Thyroid gland (tissue), 4 donors: ENCODE measurements at regions not wholly inside any gene's neighbourhood (a gene's known extent, or its start where the extent isn't known, plus 50 kb on each side); places are given as distances from the start of the nearest gene placed in this dataset.
"Not testable (repeated sequence)": the region's sequence is repeated elsewhere in the genome, so short reads cannot be mapped to it uniquely, and the experiment has no call there.

Experiments
- DNase-seq, 2 donors: peaks; one replicate each; pipeline ENCODE4 v3.0.0-alpha.2; 2019
- H3K27ac ChIP-seq, 3 donors: fragments of 200-600 bp; sonication (generic); 1 replicate in 2 of 3; 2 replicates in 1 of 3; pipeline ENCODE4 v1.5.1; 2016 to 2019; ENCODE audit warnings: mild to moderate bottlenecking in 1 of 3, moderate library complexity in 1 of 3
- H3K27me3 ChIP-seq: fragments of 200-600 bp; sonication (generic); one replicate; pipeline ENCODE4 v1.5.1; 2019
- H3K36me3 ChIP-seq, 2 donors: fragments of 200-600 bp; sonication (generic); one replicate each; pipeline ENCODE4 v1.5.1; 2016 to 2019
- H3K4me1 ChIP-seq, 2 donors: fragments of 200-600 bp; sonication (generic); one replicate each; pipeline ENCODE4 v1.5.1; 2017 to 2019
- H3K4me3 ChIP-seq, 3 donors: fragments of 200-600 bp; sonication (generic); replicated peaks in 1 of 3; 1 replicate in 2 of 3; 2 replicates in 1 of 3; pipeline ENCODE4 v1.5.1; 2016; ENCODE audit warnings: mild to moderate bottlenecking in 1 of 3
- H3K9me3 ChIP-seq: fragments of 200-600 bp; sonication (generic); one replicate; pipeline ENCODE4 v1.5.1; 2017
- POLR2A ChIP-seq, 2 donors: fragments of 450-650 bp; IDR thresholded peaks; one replicate each; pipeline ENCODE4 v1.6.1; 2017; ENCODE audit warnings: antibody characterized with exemption in 2 of 2, mild to moderate bottlenecking in 2 of 2, moderate library complexity in 1 of 2
- WGBS, 2 donors: methylation state at CpG; one replicate each; pipeline ENCODE4 v1.1.5; 2017; 5-methylcytosine and 5-hydroxymethylcytosine counted together
- intact Hi-C: fragments of 100-400 bp; cut with DNase I; formaldehyde crosslinking; loops from one replicate; pipeline ENCODE4 v1.15.1; 2023
- TF ChIP-seq, protein P1 (sequence below), 6 experiments: fragments of 200-600 bp in 3 of 6; fragments of 450-650 bp in 3 of 6; sonication (generic) in 3 of 6; IDR thresholded peaks; one replicate each; pipeline ENCODE4 v1.5.1; 2016 to 2019; ENCODE audit warnings: antibody characterized with exemption in 6 of 6, mild to moderate bottlenecking in 2 of 6, inconsistent platforms in 1 of 6, moderate library complexity in 1 of 6

DNA sequence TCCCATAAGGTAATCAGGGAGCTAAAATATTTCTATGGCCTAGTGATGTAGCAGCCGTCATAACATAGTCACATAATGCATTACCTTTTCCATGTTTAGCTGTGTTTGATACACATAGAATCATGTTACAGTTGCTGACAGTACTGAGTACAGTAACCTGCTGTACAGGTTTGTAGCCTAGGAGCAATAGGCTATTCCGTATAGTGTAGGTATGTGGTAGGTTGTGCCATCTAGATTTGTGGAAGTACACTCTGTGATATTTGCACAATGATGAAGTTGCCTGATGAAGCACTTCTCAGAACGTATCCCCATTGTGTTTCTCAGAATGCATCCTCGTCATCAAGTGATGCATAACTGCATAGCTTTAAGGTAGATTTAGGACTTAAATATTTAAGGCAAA, 495.6 kb upstream of the ZFP42 start:
- no peaks in the 10 kb centered on the region for H3K27me3 ChIP-seq
- H3K36me3 ChIP-seq: no peaks in the 10 kb centered on the region
- 90% methylated on average over 4 of the region's 4 CpGs for WGBS, 2 donors
- no peaks in the 10 kb centered on the region for H3K4me1 ChIP-seq
- H3K4me3 ChIP-seq: no peak overlapping the region
- DNase-seq: no peak
- TF ChIP-seq, protein P1, sequence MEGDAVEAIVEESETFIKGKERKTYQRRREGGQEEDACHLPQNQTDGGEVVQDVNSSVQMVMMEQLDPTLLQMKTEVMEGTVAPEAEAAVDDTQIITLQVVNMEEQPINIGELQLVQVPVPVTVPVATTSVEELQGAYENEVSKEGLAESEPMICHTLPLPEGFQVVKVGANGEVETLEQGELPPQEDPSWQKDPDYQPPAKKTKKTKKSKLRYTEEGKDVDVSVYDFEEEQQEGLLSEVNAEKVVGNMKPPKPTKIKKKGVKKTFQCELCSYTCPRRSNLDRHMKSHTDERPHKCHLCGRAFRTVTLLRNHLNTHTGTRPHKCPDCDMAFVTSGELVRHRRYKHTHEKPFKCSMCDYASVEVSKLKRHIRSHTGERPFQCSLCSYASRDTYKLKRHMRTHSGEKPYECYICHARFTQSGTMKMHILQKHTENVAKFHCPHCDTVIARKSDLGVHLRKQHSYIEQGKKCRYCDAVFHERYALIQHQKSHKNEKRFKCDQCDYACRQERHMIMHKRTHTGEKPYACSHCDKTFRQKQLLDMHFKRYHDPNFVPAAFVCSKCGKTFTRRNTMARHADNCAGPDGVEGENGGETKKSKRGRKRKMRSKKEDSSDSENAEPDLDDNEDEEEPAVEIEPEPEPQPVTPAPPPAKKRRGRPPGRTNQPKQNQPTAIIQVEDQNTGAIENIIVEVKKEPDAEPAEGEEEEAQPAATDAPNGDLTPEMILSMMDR (IDR thresholded peaks at IDR 0.05): no peak
- TF ChIP-seq POLR2A (IDR thresholded peaks at IDR 0.05): no peak
- no peak overlapping the region for H3K27ac ChIP-seq
- intact Hi-C loops: no loop called here
- H3K9me3 ChIP-seq: no peaks in the 10 kb centered on the region

DNA sequence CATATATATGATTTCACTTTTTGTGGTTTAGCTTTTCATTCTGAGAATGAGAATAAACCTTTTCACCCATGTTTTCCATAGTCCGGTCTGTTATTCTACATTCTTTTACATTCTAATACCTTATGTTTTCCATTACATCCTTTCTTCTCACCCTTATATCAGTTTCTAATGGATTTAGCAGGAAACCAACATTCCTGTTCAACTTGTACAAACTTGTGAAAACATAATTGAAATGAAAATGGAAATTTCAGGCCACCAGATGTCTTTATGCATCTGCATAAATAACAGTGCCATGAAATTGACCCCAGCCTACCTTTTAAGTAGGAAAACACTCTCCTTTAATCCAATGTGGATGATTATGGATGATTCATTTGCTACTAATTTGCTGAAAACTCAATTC, 494.8 kb upstream of the ZFP42 start:
- WGBS, 2 donors: 93 to 94% methylated on average over 1 of the region's 1 CpG
- Histone ChIP-seq H3K27me3 (no peaks in the 10 kb centered on the region), H3K27ac (no peak overlapping the region), H3K4me3 (no peak overlapping the region), H3K9me3 (no peaks in the 10 kb centered on the region), H3K4me1 (no peaks in the 10 kb centered on the region), H3K36me3 (no peaks in the 10 kb centered on the region)
- no peak for TF ChIP-seq POLR2A (IDR thresholded peaks at IDR 0.05)
- TF ChIP-seq, protein P1 (IDR thresholded peaks at IDR 0.05): no peak
- no peak for DNase-seq
- intact Hi-C loops: no loop called here

DNA sequence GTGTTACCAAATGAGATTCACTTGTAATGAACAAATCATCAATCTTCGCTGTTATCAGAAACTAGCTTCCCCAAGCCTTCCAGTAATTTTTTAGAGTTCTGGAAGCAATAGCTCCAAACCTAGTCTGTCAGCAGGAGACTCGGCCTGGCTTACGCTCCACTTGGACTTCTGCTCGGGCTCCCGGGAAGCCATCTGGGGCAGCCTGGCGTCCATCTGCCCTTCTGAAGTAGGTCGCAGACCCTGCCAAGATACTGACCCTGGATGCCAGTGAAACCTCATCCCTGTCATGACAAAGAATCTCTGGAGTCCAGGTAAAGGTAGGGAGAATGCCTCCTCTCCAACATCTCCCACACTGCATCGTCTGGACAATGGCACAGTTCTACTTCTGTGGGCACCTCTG, 493.8 kb upstream of the ZFP42 start:
- intact Hi-C loops: no loop called here
- Histone ChIP-seq H3K27ac (no peak overlapping the region), H3K4me3 (no peak overlapping the region), H3K27me3 (no peaks in the 10 kb centered on the region), H3K36me3 (no peaks in the 10 kb centered on the region), H3K9me3 (no peaks in the 10 kb centered on the region), H3K4me1 (no peaks in the 10 kb centered on the region)
- TF ChIP-seq, protein P1 (IDR thresholded peaks at IDR 0.05): no peak
- no peak for TF ChIP-seq POLR2A (IDR thresholded peaks at IDR 0.05)
- WGBS, 2 donors: 74 to 85% methylated on average over 8 of the region's 8 CpGs
- no peak for DNase-seq

DNA sequence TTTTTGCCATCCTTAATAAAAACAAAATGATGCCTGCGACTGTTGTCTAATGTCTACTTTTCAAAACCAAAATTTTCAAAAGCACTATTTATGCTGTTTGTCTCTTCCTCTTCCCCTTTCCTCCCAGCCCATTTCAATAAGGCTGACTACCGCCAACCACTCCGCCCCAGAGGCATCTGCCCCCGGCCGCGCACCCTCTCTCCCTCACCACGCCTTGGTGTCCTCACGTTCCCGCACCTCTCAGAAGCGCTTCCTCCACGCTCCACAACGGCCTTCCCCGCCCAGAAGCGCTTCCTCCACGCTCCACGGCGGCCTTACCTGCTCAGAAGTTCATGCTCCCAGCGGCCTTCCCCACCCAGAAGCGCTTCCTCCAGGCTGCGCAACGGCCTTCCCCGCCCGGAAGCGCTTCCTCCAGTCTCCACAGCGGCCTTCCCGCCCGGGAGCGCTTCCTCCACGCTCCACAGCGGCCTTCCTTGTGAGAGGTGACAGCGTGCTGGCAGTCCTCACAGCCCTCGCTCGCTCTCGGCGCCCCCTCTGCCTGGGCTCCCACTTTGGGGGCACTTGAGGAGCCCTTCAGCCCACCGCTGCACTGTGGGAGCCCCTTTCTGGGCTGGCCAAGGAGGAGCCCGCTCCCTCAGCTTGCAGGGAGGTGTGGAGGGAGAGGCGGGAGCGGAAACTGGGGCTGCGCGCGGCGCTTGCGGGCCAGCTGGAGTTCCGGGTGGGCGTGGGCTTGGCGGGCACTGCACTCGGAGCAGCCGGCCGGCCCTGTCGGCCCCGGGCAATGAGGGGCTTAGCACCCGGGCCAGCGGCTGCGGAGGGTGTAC, 490.4 kb upstream of the ZFP42 start:
- Histone ChIP-seq H3K27ac (no peak overlapping the region), H3K9me3 (no peaks in the 10 kb centered on the region), H3K4me1 (no peaks in the 10 kb centered on the region), H3K27me3 (no peaks in the 10 kb centered on the region), H3K4me3 (no peak overlapping the region), H3K36me3 (no peaks in the 10 kb centered on the region)
- WGBS, 2 donors: 88 to 93% methylated on average over 45 to 48 of the region's 55 CpGs
- intact Hi-C loops: no loop called here
- no peak for DNase-seq
- TF ChIP-seq, protein P1 (IDR thresholded peaks at IDR 0.05): no peak
- no peak for TF ChIP-seq POLR2A (IDR thresholded peaks at IDR 0.05)

DNA sequence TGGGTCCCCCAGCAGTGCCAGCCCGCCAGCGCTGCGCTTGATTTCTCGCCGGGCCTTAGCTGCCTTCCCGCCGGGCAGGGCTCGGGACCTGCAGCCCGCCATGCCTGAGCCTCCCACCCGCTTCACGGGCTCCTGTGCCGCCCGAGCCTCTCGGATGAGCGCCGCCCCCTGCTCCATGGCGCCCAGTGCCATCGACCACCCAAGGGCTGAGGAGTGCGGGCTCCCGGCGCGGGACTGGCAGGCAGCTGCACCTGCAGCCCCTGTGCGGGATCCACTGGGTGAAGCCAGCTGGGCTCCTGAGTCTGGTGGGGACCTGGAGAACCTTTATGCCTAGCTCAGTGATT, 489.8 kb upstream of the ZFP42 start:
- H3K27ac ChIP-seq, H3K4me1 ChIP-seq, H3K9me3 ChIP-seq, DNase-seq, intact Hi-C loops, H3K4me3 ChIP-seq, H3K36me3 ChIP-seq, H3K27me3 ChIP-seq: not testable (repeated sequence)
- WGBS, 2 donors: 96 to 100% methylated on average over 2 to 16 of the region's 23 CpGs
